ENCODE measurements at regions not wholly inside any gene's neighbourhood (a gene's known extent, or its start where the extent isn't known, plus 50 kb on each side); places are given as distances from the start of the nearest gene placed in this dataset.
A peak's percentile ranks its signal among the peaks of the same experiment; 100 is the strongest.

- H3K4me3 ChIP-seq (ENCODE audit: low read depth, low read length): no peak overlapping the region
- TF ChIP-seq, protein P1, sequence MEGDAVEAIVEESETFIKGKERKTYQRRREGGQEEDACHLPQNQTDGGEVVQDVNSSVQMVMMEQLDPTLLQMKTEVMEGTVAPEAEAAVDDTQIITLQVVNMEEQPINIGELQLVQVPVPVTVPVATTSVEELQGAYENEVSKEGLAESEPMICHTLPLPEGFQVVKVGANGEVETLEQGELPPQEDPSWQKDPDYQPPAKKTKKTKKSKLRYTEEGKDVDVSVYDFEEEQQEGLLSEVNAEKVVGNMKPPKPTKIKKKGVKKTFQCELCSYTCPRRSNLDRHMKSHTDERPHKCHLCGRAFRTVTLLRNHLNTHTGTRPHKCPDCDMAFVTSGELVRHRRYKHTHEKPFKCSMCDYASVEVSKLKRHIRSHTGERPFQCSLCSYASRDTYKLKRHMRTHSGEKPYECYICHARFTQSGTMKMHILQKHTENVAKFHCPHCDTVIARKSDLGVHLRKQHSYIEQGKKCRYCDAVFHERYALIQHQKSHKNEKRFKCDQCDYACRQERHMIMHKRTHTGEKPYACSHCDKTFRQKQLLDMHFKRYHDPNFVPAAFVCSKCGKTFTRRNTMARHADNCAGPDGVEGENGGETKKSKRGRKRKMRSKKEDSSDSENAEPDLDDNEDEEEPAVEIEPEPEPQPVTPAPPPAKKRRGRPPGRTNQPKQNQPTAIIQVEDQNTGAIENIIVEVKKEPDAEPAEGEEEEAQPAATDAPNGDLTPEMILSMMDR (conservative IDR thresholded peaks at IDR 0.05; ENCODE audit: low read depth, low read length): no peak
- no peak for DNase-seq (ENCODE audit: low read depth)
These were observed 1383.8 kb upstream of the SLC10A2 start for GRCh38 chr13:104450006-104450405.

DNA sequence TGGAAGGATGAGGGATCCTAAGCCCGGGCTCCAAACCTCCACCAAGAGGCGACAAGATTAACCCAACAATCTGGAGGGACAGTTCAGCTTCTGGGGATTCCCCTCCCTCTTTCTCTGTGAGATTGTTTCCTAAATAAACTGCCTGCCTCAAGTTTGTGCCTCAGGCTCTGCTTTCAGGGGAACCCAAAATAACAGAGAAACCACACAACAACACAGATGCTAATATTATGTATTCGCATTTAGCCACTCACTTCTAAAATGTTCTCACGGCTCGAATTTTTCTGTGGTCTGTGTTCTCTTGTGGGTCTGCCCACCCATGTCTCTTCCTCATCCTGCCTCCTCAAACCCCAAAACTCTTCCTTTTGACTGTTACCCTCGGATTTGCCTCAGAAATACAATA is 1381.1 kb upstream of the SLC10A2 start:
- no peak overlapping the region for H3K4me3 ChIP-seq (ENCODE audit: low read depth, low read length)
- TF ChIP-seq, protein P1 (conservative IDR thresholded peaks at IDR 0.05; ENCODE audit: low read depth, low read length): no peak
- DNase-seq (ENCODE audit: low read depth): no peak

- H3K4me3 ChIP-seq (ENCODE audit: low read depth, low read length): no peak overlapping the region
- TF ChIP-seq, protein P1 (conservative IDR thresholded peaks at IDR 0.05; ENCODE audit: low read depth, low read length): no peak
- DNase-seq (ENCODE audit: low read depth): peak; percentile 57
These were observed 1376.3 kb upstream of the SLC10A2 start for GRCh38 chr13:104442536-104442935.

DNA sequence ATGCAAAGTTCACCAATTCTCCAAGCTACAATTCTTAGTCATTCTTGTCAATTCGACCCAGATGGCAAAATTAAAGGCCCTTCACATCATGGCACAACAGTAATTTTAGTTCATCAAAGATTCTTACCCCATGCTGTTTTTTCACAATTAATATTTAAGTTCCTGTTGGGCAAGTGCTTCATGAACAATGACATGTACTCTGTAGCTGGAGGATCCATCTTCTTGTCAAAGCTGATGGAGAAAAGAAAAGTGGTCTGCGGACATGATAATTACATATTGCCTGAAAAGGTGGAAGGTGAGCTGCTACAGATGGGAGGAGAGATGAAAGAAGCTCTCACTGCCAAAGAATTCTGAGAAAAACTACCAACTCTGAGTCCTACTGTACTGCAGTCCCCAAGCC is 1370.3 kb upstream of the SLC10A2 start:
- TF ChIP-seq, protein P1 (conservative IDR thresholded peaks at IDR 0.05; ENCODE audit: low read depth, low read length): no peak
- H3K4me3 ChIP-seq (ENCODE audit: low read depth, low read length): no peak overlapping the region
- DNase-seq (ENCODE audit: low read depth): no peak

DNA sequence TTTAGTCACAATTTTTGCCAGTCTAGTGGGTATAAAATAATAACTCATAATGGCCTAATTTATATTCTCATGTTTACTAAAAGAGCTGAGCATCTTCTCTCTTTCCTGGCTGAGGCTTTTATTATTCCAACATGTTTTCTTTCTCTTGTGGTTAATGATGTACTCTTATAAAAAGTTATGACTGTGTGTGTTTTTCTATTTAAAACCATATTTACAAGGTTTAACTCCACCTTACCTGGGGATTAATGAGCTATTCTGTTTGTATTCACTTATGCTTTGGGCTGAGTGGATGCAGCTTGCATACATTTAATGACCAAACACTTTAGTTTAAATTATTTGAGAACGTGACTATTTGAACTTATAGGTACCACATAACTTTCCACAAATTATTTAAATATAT is 1365.7 kb upstream of the SLC10A2 start:
- no peak for DNase-seq (ENCODE audit: low read depth)
- no peak overlapping the region for H3K4me3 ChIP-seq (ENCODE audit: low read depth, low read length)
- TF ChIP-seq, protein P1 (conservative IDR thresholded peaks at IDR 0.05; ENCODE audit: low read depth, low read length): no peak

- no peak overlapping the region for H3K4me3 ChIP-seq (ENCODE audit: low read depth, low read length)
- TF ChIP-seq, protein P1 (conservative IDR thresholded peaks at IDR 0.05; ENCODE audit: low read depth, low read length): no peak
These were observed 1360.2 kb upstream of the SLC10A2 start for GRCh38 chr13:104426435-104426834.

DNA sequence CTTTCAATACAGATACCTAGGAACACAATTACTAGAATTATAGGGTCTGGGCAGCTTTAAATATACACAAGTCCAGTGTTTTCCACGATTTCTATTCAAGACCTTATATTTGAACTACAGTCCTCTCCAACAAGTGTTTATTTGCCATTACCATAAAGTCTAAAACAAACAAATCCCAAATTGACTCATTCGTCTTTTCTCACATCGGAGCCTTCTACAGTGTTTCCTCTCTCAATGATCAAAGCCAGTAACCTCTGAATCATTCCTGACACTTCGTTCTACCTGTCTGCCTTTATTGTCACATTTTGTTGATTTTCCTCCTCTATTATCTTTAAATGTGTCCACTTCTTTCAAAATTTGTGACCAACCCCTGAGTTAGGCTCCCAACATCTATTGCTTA is 1356.5 kb upstream of the SLC10A2 start:
- no peak overlapping the region for H3K4me3 ChIP-seq (ENCODE audit: low read depth, low read length)
- no peak for DNase-seq (ENCODE audit: low read depth)
- TF ChIP-seq, protein P1 (conservative IDR thresholded peaks at IDR 0.05; ENCODE audit: low read depth, low read length): no peak

More at GRCh38 chr13:104426435-104426834, 1360.2 kb upstream of the SLC10A2 start:
- no peak for DNase-seq (ENCODE audit: low read depth)
